WTC11 (cell line): ENCODE measurements at regions not wholly inside any gene's neighbourhood (a gene's known extent, or its start where the extent isn't known, plus 50 kb on each side); places are given as distances from the start of the nearest gene placed in this dataset.

Experiments used
- ATAC-seq: fragments of 200-7000 bp; cut with Tn5 transposase; 2 replicates; pipeline ENCODE4 v1.10.0; 2021; ENCODE audit warnings: mild to moderate bottlenecking, moderate library complexity
- CTCF ChIA-PET: fragments of 300-600 bp; sonication (Branson Sonifier 250); formaldehyde crosslinking; loops from one replicate; lab custom pipeline; 2021; ENCODE audit warnings: antibody characterized with exemption; lab: Charles Lee
- POLR2A ChIA-PET: fragments of 350-600 bp; sonication (Branson Sonifier 250); formaldehyde crosslinking; loops from one replicate; lab custom pipeline; 2021; ENCODE audit warnings: antibody characterized with exemption; lab: Charles Lee
- DNase-seq: peaks from one replicate; pipeline ENCODE4 v3.0.0; 2021; ENCODE audit warnings: low spot score
- H3K27ac Mint-ChIP-seq: 2 replicates; pipeline ENCODE4 v1.8.0; 2021; ENCODE audit warnings: mixed read lengths
- H3K27me3 Mint-ChIP-seq: 2 replicates; pipeline ENCODE4 v1.8.0; 2021; ENCODE audit warnings: low read depth, mild to moderate bottlenecking, moderate library complexity, mixed read lengths
- H3K36me3 Mint-ChIP-seq: 2 replicates; pipeline ENCODE4 v1.8.0; 2021; ENCODE audit warnings: mixed read lengths
- H3K4me1 Mint-ChIP-seq: 2 replicates; pipeline ENCODE4 v1.8.0; 2022; ENCODE audit warnings: mixed read lengths
- H3K4me3 Mint-ChIP-seq: 2 replicates; pipeline ENCODE4 v1.8.0; 2021; ENCODE audit warnings: mild to moderate bottlenecking, moderate library complexity, mixed read lengths
- H3K9me3 Mint-ChIP-seq: 2 replicates; pipeline ENCODE4 v1.8.0; 2021; ENCODE audit warnings: mixed read lengths
- CREM ChIP-seq: sonication (generic); formaldehyde crosslinking; IDR thresholded peaks from 2 replicates; pipeline ENCODE4 v1.8.1; 2022; ENCODE audit warnings: mild to moderate bottlenecking, missing genetic modification reagents, moderate library complexity
- GTF2I ChIP-seq: fragments of 250-450 bp; sonication (Bioruptor Pico); conservative IDR thresholded peaks from 2 replicates; pipeline ENCODE4 v1.4.0; 2021; ENCODE audit warnings: mild to moderate bottlenecking
- MYBL2 ChIP-seq: sonication (generic); formaldehyde crosslinking; IDR thresholded peaks from 2 replicates; pipeline ENCODE4 v1.8.1; 2023; ENCODE audit warnings: mild to moderate bottlenecking, moderate library complexity, missing genetic modification reagents
- TP53 ChIP-seq: sonication (generic); formaldehyde crosslinking; IDR thresholded peaks from 2 replicates; pipeline ENCODE4 v1.8.1; 2023; ENCODE audit warnings: mild to moderate bottlenecking, missing genetic modification reagents
- ZNF317 ChIP-seq: sonication (generic); formaldehyde crosslinking; IDR thresholded peaks from 2 replicates; pipeline ENCODE4 v1.8.1; 2023; ENCODE audit warnings: low read depth, mild to moderate bottlenecking, moderate library complexity, missing genetic modification reagents, borderline replicate concordance
- TF ChIP-seq, protein P1 (sequence below): fragments of 250-450 bp; sonication (Bioruptor Pico); IDR thresholded peaks from 2 replicates; pipeline ENCODE4 v1.9.0; 2021; ENCODE audit warnings: mild to moderate bottlenecking, borderline replicate concordance
- TF ChIP-seq, protein P2 (sequence below): sonication (generic); formaldehyde crosslinking; IDR thresholded peaks from 2 replicates; pipeline ENCODE4 v1.8.1; 2022; ENCODE audit warnings: low read depth, mild to moderate bottlenecking, moderate library complexity, missing genetic modification reagents, borderline replicate concordance
- TF ChIP-seq, protein P3 (sequence below): sonication (generic); formaldehyde crosslinking; IDR thresholded peaks from 2 replicates; pipeline ENCODE4 v1.8.1; 2023; ENCODE audit warnings: mild to moderate bottlenecking, missing genetic modification reagents, borderline replicate concordance
- TF ChIP-seq, protein P4 (sequence below): sonication (generic); formaldehyde crosslinking; IDR thresholded peaks from 2 replicates; pipeline ENCODE4 v1.8.0; 2022; ENCODE audit warnings: missing genetic modification reagents
- TF ChIP-seq, protein P5 (sequence below): sonication (generic); formaldehyde crosslinking; IDR thresholded peaks from 2 replicates; pipeline ENCODE4 v1.8.0; 2023; ENCODE audit warnings: missing genetic modification reagents

DNA sequence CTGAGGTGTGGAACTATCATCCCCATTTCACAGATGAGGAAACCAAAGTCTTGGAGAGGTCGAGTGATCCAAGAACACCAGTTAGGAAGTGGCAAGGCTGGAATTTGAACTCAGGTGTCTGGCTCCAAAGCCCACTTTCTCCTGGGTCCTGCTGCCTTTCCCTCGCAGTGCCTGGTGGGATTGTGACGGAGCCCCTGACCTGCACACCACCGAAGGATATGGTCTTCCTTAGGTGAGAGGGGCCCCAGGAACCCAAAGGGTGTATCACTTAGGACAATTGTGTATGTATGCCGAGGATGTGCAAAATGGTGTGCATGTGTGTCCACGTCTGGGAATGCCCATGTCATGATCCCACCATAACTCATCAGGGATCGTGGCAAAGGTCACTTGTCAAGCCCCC is 392.7 kb downstream of the MATN1 start (continued):
- TF ChIP-seq, protein P1, sequence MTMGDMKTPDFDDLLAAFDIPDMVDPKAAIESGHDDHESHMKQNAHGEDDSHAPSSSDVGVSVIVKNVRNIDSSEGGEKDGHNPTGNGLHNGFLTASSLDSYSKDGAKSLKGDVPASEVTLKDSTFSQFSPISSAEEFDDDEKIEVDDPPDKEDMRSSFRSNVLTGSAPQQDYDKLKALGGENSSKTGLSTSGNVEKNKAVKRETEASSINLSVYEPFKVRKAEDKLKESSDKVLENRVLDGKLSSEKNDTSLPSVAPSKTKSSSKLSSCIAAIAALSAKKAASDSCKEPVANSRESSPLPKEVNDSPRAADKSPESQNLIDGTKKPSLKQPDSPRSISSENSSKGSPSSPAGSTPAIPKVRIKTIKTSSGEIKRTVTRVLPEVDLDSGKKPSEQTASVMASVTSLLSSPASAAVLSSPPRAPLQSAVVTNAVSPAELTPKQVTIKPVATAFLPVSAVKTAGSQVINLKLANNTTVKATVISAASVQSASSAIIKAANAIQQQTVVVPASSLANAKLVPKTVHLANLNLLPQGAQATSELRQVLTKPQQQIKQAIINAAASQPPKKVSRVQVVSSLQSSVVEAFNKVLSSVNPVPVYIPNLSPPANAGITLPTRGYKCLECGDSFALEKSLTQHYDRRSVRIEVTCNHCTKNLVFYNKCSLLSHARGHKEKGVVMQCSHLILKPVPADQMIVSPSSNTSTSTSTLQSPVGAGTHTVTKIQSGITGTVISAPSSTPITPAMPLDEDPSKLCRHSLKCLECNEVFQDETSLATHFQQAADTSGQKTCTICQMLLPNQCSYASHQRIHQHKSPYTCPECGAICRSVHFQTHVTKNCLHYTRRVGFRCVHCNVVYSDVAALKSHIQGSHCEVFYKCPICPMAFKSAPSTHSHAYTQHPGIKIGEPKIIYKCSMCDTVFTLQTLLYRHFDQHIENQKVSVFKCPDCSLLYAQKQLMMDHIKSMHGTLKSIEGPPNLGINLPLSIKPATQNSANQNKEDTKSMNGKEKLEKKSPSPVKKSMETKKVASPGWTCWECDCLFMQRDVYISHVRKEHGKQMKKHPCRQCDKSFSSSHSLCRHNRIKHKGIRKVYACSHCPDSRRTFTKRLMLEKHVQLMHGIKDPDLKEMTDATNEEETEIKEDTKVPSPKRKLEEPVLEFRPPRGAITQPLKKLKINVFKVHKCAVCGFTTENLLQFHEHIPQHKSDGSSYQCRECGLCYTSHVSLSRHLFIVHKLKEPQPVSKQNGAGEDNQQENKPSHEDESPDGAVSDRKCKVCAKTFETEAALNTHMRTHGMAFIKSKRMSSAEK (CRISPR knock-in tag) = no peak
- TF ChIP-seq, protein P2, sequence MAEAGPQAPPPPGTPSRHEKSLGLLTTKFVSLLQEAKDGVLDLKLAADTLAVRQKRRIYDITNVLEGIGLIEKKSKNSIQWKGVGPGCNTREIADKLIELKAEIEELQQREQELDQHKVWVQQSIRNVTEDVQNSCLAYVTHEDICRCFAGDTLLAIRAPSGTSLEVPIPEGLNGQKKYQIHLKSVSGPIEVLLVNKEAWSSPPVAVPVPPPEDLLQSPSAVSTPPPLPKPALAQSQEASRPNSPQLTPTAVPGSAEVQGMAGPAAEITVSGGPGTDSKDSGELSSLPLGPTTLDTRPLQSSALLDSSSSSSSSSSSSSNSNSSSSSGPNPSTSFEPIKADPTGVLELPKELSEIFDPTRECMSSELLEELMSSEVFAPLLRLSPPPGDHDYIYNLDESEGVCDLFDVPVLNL (CRISPR knock-in tag) = no peak
- no peak for TF ChIP-seq TP53 (CRISPR knock-in tag)
- no peak for TF ChIP-seq MYBL2 (CRISPR knock-in tag)
- TF ChIP-seq CREM (CRISPR knock-in tag) = no peak

DNA sequence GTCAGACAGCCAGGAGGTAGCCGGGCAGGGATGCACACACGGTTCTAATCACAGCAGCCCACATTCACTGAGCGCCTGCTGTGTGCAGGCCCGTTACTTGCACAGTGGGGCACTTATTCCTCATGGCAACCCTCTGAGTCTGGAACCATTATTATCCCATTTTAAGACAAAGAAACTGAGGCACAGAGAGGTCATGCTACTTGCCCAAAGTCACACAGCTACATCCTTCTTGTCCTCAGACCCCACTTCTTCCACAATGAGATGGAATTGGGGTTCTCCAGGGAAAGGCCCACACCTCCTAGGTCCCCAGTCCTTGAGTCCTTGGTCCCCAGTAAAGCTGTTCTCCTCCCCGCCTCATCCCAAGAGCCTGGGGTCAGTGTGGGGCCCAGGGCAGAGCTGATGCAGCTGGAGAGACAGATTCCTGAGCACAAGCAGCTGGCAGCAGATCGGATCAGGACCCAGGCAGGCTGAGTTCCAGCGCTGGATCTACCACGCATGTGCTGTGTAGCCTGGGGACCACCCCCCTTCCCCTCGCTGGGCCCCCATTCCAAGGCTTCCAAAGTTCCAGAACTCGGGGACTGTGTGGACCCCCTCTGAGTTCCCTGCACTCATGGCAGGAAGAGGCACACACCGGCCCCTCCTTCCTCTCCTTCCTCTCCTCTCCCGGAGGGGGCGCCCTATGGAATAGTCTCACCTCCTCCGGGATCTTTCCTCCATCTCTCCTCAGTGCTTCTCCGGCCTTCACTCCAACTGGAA is 393.4 kb downstream of the MATN1 start:
- Mint-ChIP-seq H3K27ac (no peak overlapping the region), H3K27me3 (no peaks in the 10 kb centered on the region), H3K4me3 (no peak overlapping the region), H3K9me3 (no peaks in the 10 kb centered on the region)
- ChIA-PET CTCF (interaction anchor here (1.0 to 1.4 kb wide), 2 partner anchors 50 to 378 kb away, joined by 3 to 4 read pairs; no protein-coding TSS in a partner anchor), POLR2A (no interaction called here)
- ATAC-seq = peak; percentile 83
- DNase-seq = peak; percentile 48
- TF ChIP-seq, protein P3, sequence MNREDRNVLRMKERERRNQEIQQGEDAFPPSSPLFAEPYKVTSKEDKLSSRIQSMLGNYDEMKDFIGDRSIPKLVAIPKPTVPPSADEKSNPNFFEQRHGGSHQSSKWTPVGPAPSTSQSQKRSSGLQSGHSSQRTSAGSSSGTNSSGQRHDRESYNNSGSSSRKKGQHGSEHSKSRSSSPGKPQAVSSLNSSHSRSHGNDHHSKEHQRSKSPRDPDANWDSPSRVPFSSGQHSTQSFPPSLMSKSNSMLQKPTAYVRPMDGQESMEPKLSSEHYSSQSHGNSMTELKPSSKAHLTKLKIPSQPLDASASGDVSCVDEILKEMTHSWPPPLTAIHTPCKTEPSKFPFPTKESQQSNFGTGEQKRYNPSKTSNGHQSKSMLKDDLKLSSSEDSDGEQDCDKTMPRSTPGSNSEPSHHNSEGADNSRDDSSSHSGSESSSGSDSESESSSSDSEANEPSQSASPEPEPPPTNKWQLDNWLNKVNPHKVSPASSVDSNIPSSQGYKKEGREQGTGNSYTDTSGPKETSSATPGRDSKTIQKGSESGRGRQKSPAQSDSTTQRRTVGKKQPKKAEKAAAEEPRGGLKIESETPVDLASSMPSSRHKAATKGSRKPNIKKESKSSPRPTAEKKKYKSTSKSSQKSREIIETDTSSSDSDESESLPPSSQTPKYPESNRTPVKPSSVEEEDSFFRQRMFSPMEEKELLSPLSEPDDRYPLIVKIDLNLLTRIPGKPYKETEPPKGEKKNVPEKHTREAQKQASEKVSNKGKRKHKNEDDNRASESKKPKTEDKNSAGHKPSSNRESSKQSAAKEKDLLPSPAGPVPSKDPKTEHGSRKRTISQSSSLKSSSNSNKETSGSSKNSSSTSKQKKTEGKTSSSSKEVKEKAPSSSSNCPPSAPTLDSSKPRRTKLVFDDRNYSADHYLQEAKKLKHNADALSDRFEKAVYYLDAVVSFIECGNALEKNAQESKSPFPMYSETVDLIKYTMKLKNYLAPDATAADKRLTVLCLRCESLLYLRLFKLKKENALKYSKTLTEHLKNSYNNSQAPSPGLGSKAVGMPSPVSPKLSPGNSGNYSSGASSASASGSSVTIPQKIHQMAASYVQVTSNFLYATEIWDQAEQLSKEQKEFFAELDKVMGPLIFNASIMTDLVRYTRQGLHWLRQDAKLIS (CRISPR knock-in tag) = no peak
- TF ChIP-seq, protein P4, sequence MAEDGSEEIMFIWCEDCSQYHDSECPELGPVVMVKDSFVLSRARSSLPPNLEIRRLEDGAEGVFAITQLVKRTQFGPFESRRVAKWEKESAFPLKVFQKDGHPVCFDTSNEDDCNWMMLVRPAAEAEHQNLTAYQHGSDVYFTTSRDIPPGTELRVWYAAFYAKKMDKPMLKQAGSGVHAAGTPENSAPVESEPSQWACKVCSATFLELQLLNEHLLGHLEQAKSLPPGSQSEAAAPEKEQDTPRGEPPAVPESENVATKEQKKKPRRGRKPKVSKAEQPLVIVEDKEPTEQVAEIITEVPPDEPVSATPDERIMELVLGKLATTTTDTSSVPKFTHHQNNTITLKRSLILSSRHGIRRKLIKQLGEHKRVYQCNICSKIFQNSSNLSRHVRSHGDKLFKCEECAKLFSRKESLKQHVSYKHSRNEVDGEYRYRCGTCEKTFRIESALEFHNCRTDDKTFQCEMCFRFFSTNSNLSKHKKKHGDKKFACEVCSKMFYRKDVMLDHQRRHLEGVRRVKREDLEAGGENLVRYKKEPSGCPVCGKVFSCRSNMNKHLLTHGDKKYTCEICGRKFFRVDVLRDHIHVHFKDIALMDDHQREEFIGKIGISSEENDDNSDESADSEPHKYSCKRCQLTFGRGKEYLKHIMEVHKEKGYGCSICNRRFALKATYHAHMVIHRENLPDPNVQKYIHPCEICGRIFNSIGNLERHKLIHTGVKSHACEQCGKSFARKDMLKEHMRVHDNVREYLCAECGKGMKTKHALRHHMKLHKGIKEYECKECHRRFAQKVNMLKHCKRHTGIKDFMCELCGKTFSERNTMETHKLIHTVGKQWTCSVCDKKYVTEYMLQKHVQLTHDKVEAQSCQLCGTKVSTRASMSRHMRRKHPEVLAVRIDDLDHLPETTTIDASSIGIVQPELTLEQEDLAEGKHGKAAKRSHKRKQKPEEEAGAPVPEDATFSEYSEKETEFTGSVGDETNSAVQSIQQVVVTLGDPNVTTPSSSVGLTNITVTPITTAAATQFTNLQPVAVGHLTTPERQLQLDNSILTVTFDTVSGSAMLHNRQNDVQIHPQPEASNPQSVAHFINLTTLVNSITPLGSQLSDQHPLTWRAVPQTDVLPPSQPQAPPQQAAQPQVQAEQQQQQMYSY (CRISPR knock-in tag) = no peak
- TF ChIP-seq ZNF317 (CRISPR knock-in tag) (no peak), GTF2I (CRISPR knock-in tag) (no peak)
- TF ChIP-seq, protein P5, sequence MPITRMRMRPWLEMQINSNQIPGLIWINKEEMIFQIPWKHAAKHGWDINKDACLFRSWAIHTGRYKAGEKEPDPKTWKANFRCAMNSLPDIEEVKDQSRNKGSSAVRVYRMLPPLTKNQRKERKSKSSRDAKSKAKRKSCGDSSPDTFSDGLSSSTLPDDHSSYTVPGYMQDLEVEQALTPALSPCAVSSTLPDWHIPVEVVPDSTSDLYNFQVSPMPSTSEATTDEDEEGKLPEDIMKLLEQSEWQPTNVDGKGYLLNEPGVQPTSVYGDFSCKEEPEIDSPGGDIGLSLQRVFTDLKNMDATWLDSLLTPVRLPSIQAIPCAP (CRISPR knock-in tag) = no peak
- TF ChIP-seq, all 79 proteins: peak for 0
- Mint-ChIP-seq H3K36me3 (no peaks in the 10 kb centered on the region), H3K4me1 (no peaks in the 10 kb centered on the region)
